Parathyroid adenoma (tissue), 2 donors: ENCODE measurements at regions not wholly inside any gene's neighbourhood (a gene's known extent, or its start where the extent isn't known, plus 50 kb on each side); places are given as distances from the start of the nearest gene placed in this dataset.

Source experiments
- H2AFZ ChIP-seq: fragments of 300-600 bp; sonication (generic); one replicate; pipeline ENCODE4 v1.7.0; 2017; ENCODE audit warnings: antibody characterized with exemption, mild to moderate bottlenecking
- H3K27ac ChIP-seq: fragments of 300-600 bp; sonication (generic); one replicate; pipeline ENCODE4 v1.7.0; 2017
- H3K27me3 ChIP-seq: fragments of 300-600 bp; sonication (generic); one replicate; pipeline ENCODE4 v1.7.0; 2017; ENCODE audit warnings: low read length; ENCODE audit not compliant: control insufficient read depth, insufficient read depth
- H3K36me3 ChIP-seq: fragments of 300-600 bp; sonication (generic); one replicate; pipeline ENCODE4 v1.7.0; 2017; ENCODE audit warnings: low read length; ENCODE audit not compliant: control insufficient read depth, insufficient read depth
- H3K4me1 ChIP-seq: fragments of 300-600 bp; sonication (generic); one replicate; pipeline ENCODE4 v1.7.0; 2017; ENCODE audit warnings: control low read depth
- H3K4me2 ChIP-seq: fragments of 300-600 bp; sonication (generic); one replicate; pipeline ENCODE4 v1.7.0; 2017; ENCODE audit warnings: low read length
- H3K4me3 ChIP-seq: fragments of 300-600 bp; sonication (generic); one replicate; pipeline ENCODE4 v1.7.0; 2017; ENCODE audit warnings: low read depth, low read length
- H3K79me2 ChIP-seq: fragments of 300-600 bp; sonication (generic); one replicate; pipeline ENCODE4 v1.7.0; 2017; ENCODE audit warnings: control low read depth
- H3K9ac ChIP-seq: fragments of 300-600 bp; sonication (generic); one replicate; pipeline ENCODE4 v1.7.0; 2017; ENCODE audit warnings: mild to moderate bottlenecking
- H3K9me3 ChIP-seq: fragments of 300-600 bp; sonication (generic); one replicate; pipeline ENCODE4 v1.7.0; 2017; ENCODE audit warnings: low read length; ENCODE audit not compliant: control insufficient read depth
- TF ChIP-seq, protein P1 (sequence below): fragments of 300-600 bp; sonication (generic); IDR thresholded peaks from one replicate; pipeline ENCODE4 v1.7.0; 2017; ENCODE audit warnings: antibody characterized with exemption, mild to moderate bottlenecking
- donor health status: primary hyperparathyroidism.

DNA sequence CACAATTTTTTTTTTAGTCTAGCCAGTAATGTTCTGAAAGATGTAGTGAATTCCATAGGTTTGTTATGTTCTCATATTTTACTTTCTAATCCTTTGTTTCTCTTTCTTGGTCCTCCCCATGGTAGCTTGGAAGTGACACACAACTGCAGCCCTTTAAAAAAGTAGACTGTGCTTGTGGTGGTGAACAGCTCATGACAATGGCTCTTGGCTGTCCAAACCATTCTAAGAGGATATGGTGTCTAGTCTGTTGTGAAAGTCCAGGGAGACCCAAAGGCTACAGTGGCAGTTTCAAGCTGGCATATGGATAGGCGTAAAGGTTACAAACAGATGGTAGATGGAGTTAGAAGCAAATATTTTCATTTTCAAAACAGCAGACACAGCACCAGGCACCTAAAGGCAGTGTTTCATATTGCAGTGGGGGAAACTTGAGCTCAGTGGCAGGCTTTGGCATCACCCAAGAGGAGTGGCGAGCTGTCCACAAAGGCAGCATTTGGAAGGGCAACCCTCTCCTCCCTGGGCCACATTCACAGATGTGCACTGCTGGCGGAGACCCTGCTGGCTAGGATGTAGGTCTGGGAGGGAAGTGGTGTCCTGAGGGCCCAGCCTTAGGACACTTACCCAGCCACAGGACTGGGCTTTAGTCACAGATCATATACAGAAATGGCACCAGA lies 102.1 kb downstream of the DYRK2 start:
- Histone ChIP-seq H2AFZ (no peak overlapping the region), H3K79me2 (no peaks in the 10 kb centered on the region), H3K36me3 (no peaks in the 10 kb centered on the region), H3K9ac (no peak overlapping the region), H3K4me1 (no peaks in the 10 kb centered on the region), H3K4me2 (no peak overlapping the region), H3K27me3 (no peaks in the 10 kb centered on the region), H3K27ac (no peak overlapping the region), H3K4me3 (no peak overlapping the region), H3K9me3 (no peaks in the 10 kb centered on the region)
- TF ChIP-seq, protein P1, sequence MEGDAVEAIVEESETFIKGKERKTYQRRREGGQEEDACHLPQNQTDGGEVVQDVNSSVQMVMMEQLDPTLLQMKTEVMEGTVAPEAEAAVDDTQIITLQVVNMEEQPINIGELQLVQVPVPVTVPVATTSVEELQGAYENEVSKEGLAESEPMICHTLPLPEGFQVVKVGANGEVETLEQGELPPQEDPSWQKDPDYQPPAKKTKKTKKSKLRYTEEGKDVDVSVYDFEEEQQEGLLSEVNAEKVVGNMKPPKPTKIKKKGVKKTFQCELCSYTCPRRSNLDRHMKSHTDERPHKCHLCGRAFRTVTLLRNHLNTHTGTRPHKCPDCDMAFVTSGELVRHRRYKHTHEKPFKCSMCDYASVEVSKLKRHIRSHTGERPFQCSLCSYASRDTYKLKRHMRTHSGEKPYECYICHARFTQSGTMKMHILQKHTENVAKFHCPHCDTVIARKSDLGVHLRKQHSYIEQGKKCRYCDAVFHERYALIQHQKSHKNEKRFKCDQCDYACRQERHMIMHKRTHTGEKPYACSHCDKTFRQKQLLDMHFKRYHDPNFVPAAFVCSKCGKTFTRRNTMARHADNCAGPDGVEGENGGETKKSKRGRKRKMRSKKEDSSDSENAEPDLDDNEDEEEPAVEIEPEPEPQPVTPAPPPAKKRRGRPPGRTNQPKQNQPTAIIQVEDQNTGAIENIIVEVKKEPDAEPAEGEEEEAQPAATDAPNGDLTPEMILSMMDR: no peak

DNA sequence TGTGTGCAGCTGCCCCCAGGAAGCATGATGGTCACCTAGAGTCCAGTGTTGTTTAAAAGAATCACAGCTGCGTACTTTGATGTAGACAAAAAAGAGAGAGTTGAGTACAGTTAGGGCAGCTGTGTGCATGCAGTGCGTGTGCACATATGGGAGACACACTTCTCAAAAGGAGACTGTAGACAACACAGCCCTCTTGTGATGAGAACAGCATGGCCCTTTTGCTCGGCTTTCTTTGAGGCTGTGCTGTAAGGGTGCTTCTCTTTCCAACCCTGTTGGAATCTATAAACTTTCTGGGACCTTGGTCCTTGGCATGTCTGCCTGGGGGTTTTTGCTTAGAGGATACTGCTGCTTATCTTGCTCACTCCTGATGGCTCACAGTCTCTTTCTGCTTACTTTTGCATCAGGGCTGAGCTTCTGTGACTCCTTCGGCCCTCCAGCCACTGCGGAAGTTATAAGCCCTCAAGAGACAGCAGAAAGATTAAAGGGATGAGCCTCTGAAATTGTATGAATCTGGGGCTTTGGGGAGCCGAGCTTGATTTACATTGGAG lies 102.9 kb downstream of the DYRK2 start:
- H3K4me1 ChIP-seq: no peaks in the 10 kb centered on the region
- H3K79me2 ChIP-seq: no peaks in the 10 kb centered on the region
- no peaks in the 10 kb centered on the region for H3K9me3 ChIP-seq
- no peak overlapping the region for H3K4me2 ChIP-seq
- H2AFZ ChIP-seq: no peak overlapping the region
- no peak overlapping the region for H3K4me3 ChIP-seq
- H3K27me3 ChIP-seq: no peaks in the 10 kb centered on the region
- no peak overlapping the region for H3K27ac ChIP-seq
- no peak overlapping the region for H3K9ac ChIP-seq
- TF ChIP-seq, protein P1: no peak
- no peaks in the 10 kb centered on the region for H3K36me3 ChIP-seq

DNA sequence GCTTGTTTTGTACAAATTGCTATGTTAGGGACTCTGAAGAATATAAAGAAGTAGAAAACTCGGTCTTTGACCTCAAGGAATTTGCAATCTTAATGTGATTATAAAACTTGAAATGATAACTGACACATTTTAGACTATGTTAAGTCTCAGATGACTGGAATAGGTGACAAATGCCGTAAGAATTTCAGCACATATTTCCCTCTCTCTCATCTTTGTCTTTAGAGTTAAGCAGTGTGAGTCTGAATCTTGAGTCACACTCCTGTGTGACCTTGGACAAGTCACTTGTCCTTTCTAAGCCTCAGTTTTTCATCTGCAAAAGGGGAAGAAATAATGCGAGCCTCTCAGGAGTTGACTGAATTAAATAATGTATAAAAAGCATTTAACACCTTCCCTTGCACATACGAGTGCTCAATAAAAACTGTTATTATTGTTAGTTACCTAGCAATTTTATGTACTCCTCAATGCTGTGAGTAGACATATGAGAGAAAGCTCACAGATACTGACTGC lies 103.7 kb downstream of the DYRK2 start:
- Histone ChIP-seq H3K4me1 (no peaks in the 10 kb centered on the region), H3K36me3 (no peaks in the 10 kb centered on the region), H3K79me2 (no peaks in the 10 kb centered on the region), H3K27ac (no peak overlapping the region), H3K4me3 (no peak overlapping the region), H3K9me3 (no peaks in the 10 kb centered on the region), H3K27me3 (no peaks in the 10 kb centered on the region), H2AFZ (no peak overlapping the region), H3K9ac (no peak overlapping the region), H3K4me2 (no peak overlapping the region)
- TF ChIP-seq, protein P1: no peak

DNA sequence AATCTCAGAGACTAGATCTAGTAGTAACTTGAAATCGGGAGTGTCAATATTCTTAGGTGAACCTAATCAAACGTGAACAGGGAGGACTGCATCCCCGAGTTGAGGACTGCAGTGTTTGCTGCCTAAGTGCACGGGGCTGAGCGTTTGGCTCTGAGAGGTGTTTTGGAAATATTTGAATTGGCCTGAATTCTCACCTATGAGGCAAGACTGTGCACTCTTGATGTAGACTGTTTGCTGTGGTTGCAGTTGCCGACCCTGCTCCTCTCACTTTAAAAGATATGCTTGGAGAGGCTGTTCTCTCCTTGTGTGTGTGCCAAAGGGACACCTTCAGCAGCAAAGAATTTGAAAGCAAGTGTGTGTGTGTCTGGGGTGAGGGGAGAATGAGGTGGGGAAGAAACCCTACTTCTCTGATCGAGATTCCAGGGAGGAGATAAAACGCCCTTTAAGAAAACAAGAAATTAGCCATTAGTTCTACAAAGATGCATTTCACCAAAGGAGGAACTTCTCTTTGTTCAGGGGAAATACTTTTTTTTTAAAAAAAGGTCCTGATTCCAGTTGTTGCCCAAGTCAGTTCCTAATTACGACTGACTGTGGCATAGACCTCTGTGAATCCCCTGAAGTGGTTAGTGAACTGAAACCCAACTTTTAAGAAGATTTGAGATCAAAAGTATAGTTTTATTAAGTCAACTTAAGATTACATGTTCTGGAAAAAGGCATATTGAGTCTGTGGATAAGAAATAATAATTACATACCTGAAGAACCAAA lies 106.6 kb downstream of the DYRK2 start:
- Histone ChIP-seq H3K36me3 (no peaks in the 10 kb centered on the region), H3K9me3 (no peaks in the 10 kb centered on the region), H3K4me3 (no peak overlapping the region), H3K4me2 (no peak overlapping the region), H3K27me3 (no peaks in the 10 kb centered on the region), H3K27ac (no peak overlapping the region), H3K4me1 (no peaks in the 10 kb centered on the region), H2AFZ (no peak overlapping the region), H3K79me2 (no peaks in the 10 kb centered on the region), H3K9ac (no peak overlapping the region)
- TF ChIP-seq, protein P1: no peak
